GM10248 (cell line): ENCODE measurements at regions not wholly inside any gene's neighbourhood (a gene's known extent, or its start where the extent isn't known, plus 50 kb on each side); places are given as distances from the start of the nearest gene placed in this dataset.

Experiments used
- CTCF ChIA-PET: fragments of 300-600 bp; sonication (Branson Sonifier 250); formaldehyde crosslinking; extraction: SDS; loops from one replicate; lab custom pipeline; 2021; ENCODE audit warnings: antibody characterized with exemption; lab: Yijun Ruan, JAX
- POLR2A ChIA-PET: fragments of 350-650 bp; sonication (Branson Sonifier 250); formaldehyde crosslinking; extraction: SDS; loops from one replicate; lab custom pipeline; 2020; ENCODE audit warnings: antibody characterized with exemption; lab: Yijun Ruan, JAX
- DNase-seq: peaks from one replicate; pipeline ENCODE4 v3.0.0; 2012; ENCODE audit errors: extremely low spot score
- CTCF ChIP-seq: IDR thresholded peaks from 2 replicates; pipeline ENCODE4 v1.5.1; 2012; ENCODE audit warnings: mild to moderate bottlenecking, low read depth; ENCODE audit errors: extremely low read depth, missing control alignments, control extremely low read depth

DNA sequence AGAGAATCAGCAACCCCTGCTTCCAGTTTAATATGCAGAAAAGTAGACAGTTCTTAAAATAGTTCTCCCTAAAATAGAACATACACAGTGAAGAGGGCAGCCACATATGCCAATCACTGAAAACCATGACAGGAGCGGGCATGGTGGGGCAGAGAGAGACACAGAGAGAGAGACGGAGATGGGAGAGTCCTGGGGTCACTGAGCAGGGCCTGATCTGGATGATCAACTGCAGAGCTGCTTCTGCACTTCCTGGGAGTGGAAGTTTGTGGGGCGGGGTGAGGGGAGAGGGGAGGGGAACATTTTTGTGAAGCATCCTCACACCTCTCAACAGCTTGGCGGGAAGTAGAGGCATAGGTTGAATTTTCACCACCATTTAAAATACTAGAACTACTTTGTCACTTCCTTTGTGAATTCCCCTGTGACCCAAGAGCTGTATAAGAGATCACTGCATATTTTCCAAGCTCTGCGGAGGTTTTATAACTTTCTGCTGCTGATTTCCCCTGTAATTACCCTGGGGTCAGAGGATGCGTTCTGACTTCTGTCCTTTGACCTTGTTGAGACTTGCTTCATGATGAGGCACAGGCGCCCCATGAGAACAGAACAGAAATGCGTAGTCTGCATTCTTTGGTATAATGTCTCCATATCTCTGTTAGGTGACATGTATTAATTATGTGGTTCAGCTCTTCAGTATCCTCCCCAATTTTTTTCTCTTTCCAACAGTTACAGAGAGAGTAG is 419.4 kb downstream of the BRD1 start:
- no peak for TF ChIP-seq CTCF
- DNase-seq = no peak
- POLR2A ChIA-PET = no interaction called here
- CTCF ChIA-PET = interaction anchor here (1.0 kb wide), 1 partner anchor 10 kb away, joined by 3 read pairs; no protein-coding TSS in a partner anchor

DNA sequence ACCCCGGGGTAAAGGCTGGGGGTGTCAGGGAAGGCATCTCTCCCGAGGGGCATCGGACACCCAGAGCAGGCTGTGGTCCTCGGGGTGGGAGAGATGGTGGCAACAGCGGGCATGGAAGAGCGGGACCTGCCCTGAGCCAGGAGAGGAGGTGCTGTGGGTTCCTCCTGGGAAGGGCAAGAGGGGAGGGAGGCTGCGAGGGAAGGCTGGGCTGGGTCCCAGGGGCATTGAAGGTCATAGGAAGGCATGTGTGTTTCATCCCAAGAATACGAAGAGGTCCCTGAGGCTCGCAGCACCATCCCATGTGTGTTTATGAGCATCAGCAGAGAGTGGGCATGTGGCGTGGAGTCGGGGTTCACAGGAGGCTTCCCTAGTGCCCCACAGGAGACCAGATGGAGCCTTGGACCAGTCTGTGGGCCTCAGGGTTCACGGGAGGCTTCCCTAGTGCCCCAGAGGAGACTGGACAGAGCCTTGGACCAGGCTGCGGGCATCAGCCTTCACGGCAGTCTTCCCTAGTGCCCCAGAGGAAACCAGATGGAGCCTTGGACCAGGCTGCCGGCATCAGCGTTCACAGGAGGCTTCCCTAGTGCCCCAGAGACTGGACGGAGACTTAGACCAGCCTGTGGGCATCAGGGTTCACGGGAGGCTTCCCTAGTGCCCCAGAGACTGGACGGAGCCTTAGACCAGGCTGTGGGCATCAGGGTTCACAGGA is 420.6 kb downstream of the BRD1 start:
- DNase-seq = no peak
- ChIA-PET CTCF (no interaction called here), POLR2A (no interaction called here)
- TF ChIP-seq CTCF = no peak

- POLR2A ChIA-PET = no interaction called here
- no peak for TF ChIP-seq CTCF
- no peak for DNase-seq
- CTCF ChIA-PET = no interaction called here
Measured at GRCh38 chr22:49406047-49406650, 421.5 kb downstream of the BRD1 start.

DNA sequence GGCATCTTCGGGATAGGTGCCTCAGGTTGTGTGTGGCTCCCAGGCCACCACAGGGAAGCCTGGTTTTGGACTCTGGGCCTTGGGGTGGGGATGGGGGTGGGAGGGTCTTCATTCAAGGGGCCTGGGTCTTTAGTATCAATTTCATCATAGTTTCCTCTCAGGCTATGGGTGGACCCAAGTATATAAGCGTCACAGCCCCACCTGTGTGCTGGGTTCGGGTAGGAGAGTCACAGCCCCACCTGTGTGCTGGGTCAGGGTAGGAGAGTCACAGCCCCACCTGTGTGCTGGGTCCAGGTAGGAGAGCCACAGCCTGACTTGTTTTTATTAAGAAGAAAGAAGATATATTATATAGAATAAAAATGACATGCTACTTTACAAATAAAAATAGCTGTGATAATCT is 422.1 kb downstream of the BRD1 start:
- POLR2A ChIA-PET = no interaction called here
- no peak for DNase-seq
- no peak for TF ChIP-seq CTCF
- CTCF ChIA-PET = no interaction called here

GRCh38 chr22:49404576-49405241 is 423.0 kb downstream of the BRD1 start:
- CTCF ChIA-PET = no interaction called here
- no peak for TF ChIP-seq CTCF
- POLR2A ChIA-PET = no interaction called here
- no peak for DNase-seq

- no peak for TF ChIP-seq CTCF
- ChIA-PET CTCF (interaction anchor here (1.2 kb wide), 1 partner anchor 23 kb away, joined by 4 read pairs; no protein-coding TSS in a partner anchor), POLR2A (no interaction called here)
- no peak for DNase-seq
Measured at GRCh38 chr22:49404020-49404419, 423.7 kb downstream of the BRD1 start.
